ENCODE measurements at regions not wholly inside any gene's neighbourhood (a gene's known extent, or its start where the extent isn't known, plus 50 kb on each side); places are given as distances from the start of the nearest gene placed in this dataset.
"Not testable (repeated sequence)": the region's sequence is repeated elsewhere in the genome, so short reads cannot be mapped to it uniquely, and the experiment has no call there.

- no peak for DNase-seq (ENCODE audit: low read depth)
These were observed 90.8 kb downstream of the ARL4C start for GRCh38 chr2:234406085-234406484.

GRCh38 chr2:234405462-234405861, 91.4 kb downstream of the ARL4C start:
- no peak for DNase-seq (ENCODE audit: low read depth)

- no peak for DNase-seq (ENCODE audit: low read depth)
These were observed 91.9 kb downstream of the ARL4C start for GRCh38 chr2:234404957-234405356.

- no peak for DNase-seq (ENCODE audit: low read depth)
These were observed 93.1 kb downstream of the ARL4C start for GRCh38 chr2:234403751-234404150.

GRCh38 chr2:234403074-234403473, 93.8 kb downstream of the ARL4C start:
- DNase-seq (ENCODE audit: low read depth), result peak; percentile 4

- no peak for DNase-seq (ENCODE audit: low read depth)
These were observed 95.5 kb downstream of the ARL4C start for GRCh38 chr2:234401426-234401825.

GRCh38 chr2:234399451-234400246, 97.2 kb downstream of the ARL4C start:
- peak; percentile 55 for DNase-seq (ENCODE audit: low read depth)

- no peak for DNase-seq (ENCODE audit: low read depth)
These were observed 98.3 kb downstream of the ARL4C start for GRCh38 chr2:234398531-234398930.

GRCh38 chr2:234395891-234396420, 100.9 kb downstream of the ARL4C start:
- DNase-seq (ENCODE audit: low read depth), result no peak

GRCh38 chr2:234394450-234394849, 102.4 kb downstream of the ARL4C start:
- DNase-seq (ENCODE audit: low read depth), result no peak

- DNase-seq (ENCODE audit: low read depth), result no peak
These were observed 103.5 kb downstream of the ARL4C start for GRCh38 chr2:234393354-234393753.

- DNase-seq (ENCODE audit: low read depth), result no peak
These were observed 104.8 kb downstream of the ARL4C start for GRCh38 chr2:234392041-234392615.

GRCh38 chr2:234391625-234392024, 105.3 kb downstream of the ARL4C start:
- no peak for DNase-seq (ENCODE audit: low read depth)

GRCh38 chr2:234389661-234390060, 107.2 kb downstream of the ARL4C start:
- not testable (repeated sequence) for DNase-seq (ENCODE audit: low read depth)

- DNase-seq (ENCODE audit: low read depth), result peak; percentile 32
These were observed 108.3 kb downstream of the ARL4C start for GRCh38 chr2:234388591-234388990.

- no peak for DNase-seq (ENCODE audit: low read depth)
These were observed 109.9 kb downstream of the ARL4C start for GRCh38 chr2:234386971-234387370.

- no peak for DNase-seq (ENCODE audit: low read depth)
These were observed 114.8 kb downstream of the ARL4C start for GRCh38 chr2:234382131-234382530.

- not testable (repeated sequence) for DNase-seq (ENCODE audit: low read depth)
These were observed 117.9 kb downstream of the ARL4C start for GRCh38 chr2:234378958-234379357.

- peak; percentile 73 for DNase-seq (ENCODE audit: low read depth)
These were observed 118.4 kb downstream of the ARL4C start for GRCh38 chr2:234378440-234378839.

GRCh38 chr2:234377761-234378391, 119.0 kb downstream of the ARL4C start:
- DNase-seq (ENCODE audit: low read depth), result peak; percentile 65

- no peak for DNase-seq (ENCODE audit: low read depth)
These were observed 120.7 kb downstream of the ARL4C start for GRCh38 chr2:234376229-234376628.

- no peak for DNase-seq (ENCODE audit: low read depth)
These were observed 121.6 kb downstream of the ARL4C start for GRCh38 chr2:234375176-234375880.
